ENCODE measurements at regions not wholly inside any gene's neighbourhood (a gene's known extent, or its start where the extent isn't known, plus 50 kb on each side); places are given as distances from the start of the nearest gene placed in this dataset.

DNA sequence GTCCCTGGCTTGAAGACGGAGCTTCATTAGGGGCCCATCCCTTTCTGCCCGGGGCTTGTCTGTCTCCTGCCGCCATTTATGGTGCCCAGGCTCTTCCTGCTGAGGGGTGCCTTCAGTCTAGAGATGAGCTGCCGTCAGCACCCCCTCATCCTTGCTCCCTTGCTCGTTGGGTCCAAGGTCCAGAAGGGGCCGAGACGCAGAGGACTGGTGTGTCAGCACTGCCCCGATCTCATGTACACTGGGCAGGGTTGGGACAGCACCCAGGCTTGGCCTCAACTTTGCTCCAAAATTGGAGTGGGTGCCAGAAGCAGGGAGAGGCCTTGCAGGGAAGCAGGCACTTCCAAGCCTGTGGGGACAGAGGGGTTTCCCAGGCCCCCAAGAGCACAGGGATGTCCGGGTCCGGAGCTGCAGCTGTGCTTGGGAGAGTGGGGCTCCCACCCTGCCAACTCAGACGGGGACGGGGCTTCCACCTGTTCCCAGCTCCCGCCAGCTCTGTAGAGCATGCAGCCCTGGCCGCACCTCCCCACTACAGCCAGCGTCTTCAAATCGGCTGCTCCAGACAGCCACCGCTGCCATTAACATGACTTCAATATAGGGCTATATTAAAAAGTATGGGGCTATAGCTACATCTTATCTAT lies 488.8 kb downstream of the TENT5A start:
- TF ChIP-seq SUZ12 (IDR thresholded peaks at IDR 0.05; ENCODE audit: extremely low read depth, insufficient read depth, insufficient read length) (no peak), ZNF274 (IDR thresholded peaks at IDR 0.05; ENCODE audit: low read depth, low read length) (no peak), YY1 (IDR thresholded peaks at IDR 0.05; ENCODE audit: insufficient read depth, insufficient read length) (no peak)

Measured in NT2/D1 (cell line).